BJ (cell line): ENCODE measurements at regions not wholly inside any gene's neighbourhood (a gene's known extent, or its start where the extent isn't known, plus 50 kb on each side); places are given as distances from the start of the nearest gene placed in this dataset.

Source experiments
- CTCF ChIA-PET: fragments of 350-600 bp; formaldehyde crosslinking; extraction: SDS; loops from one replicate; lab custom pipeline; 2021; ENCODE audit warnings: antibody characterized with exemption, inconsistent platforms; lab: Yijun Ruan, JAX
- POLR2A ChIA-PET: fragments of 300-600 bp; sonication (Branson Sonifier 250); formaldehyde crosslinking; extraction: SDS; loops from one replicate; lab custom pipeline; 2021; ENCODE audit warnings: antibody characterized with exemption; lab: Charles Lee
- DNase-seq: peaks from one replicate; pipeline ENCODE4 v3.0.0-alpha.2; 2011; ENCODE audit warnings: low read depth
- H3K27me3 ChIP-seq: 2 replicates; pipeline ENCODE4 v1.6.0; 2011; ENCODE audit warnings: low read length; ENCODE audit not compliant: control insufficient read depth, insufficient read depth
- H3K36me3 ChIP-seq: 2 replicates; pipeline ENCODE4 v1.5.1; 2011; ENCODE audit warnings: low read length; ENCODE audit not compliant: control insufficient read depth, insufficient read depth
- H3K4me3 ChIP-seq: 2 replicates; pipeline ENCODE4 v1.5.1; 2011; ENCODE audit warnings: low read depth, mild to moderate bottlenecking, control low read depth, low read length
- TF ChIP-seq, protein P1 (sequence below): IDR thresholded peaks from 2 replicates; pipeline ENCODE4 v1.5.1; 2011; ENCODE audit warnings: low read depth, mild to moderate bottlenecking, control low read depth, inconsistent platforms, low read length, moderate library complexity; ENCODE audit not compliant: insufficient read depth

DNA sequence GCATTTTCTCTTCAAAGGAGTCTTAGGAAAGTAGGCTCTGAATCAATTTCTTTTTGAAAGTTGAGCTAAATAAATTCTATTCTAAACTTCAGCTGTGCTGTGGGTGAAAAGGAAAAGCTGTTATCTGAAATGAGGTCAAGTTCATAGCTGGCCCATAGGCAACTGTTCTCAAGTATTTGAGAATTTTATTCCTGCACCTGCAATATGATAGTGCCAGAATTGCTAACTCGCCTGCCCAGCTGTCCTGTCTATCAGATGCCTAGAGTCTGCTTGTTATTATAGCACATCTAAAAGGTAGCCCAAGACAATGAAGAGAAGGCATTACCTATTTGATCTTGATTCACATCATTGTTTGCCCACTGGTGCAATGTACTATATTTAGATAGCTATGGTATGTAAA is 798.7 kb downstream of the DIPK2A start:
- DNase-seq = no peak
- CTCF ChIA-PET = interaction anchor here (2.3 kb wide), 1 partner anchor 796 kb away, joined by 6 read pairs; no protein-coding TSS in a partner anchor
- Histone ChIP-seq H3K36me3 (no peaks in the 10 kb centered on the region), H3K27me3 (no peaks in the 10 kb centered on the region), H3K4me3 (no peak overlapping the region)
- TF ChIP-seq, protein P1, sequence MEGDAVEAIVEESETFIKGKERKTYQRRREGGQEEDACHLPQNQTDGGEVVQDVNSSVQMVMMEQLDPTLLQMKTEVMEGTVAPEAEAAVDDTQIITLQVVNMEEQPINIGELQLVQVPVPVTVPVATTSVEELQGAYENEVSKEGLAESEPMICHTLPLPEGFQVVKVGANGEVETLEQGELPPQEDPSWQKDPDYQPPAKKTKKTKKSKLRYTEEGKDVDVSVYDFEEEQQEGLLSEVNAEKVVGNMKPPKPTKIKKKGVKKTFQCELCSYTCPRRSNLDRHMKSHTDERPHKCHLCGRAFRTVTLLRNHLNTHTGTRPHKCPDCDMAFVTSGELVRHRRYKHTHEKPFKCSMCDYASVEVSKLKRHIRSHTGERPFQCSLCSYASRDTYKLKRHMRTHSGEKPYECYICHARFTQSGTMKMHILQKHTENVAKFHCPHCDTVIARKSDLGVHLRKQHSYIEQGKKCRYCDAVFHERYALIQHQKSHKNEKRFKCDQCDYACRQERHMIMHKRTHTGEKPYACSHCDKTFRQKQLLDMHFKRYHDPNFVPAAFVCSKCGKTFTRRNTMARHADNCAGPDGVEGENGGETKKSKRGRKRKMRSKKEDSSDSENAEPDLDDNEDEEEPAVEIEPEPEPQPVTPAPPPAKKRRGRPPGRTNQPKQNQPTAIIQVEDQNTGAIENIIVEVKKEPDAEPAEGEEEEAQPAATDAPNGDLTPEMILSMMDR = no peak
- POLR2A ChIA-PET = no interaction called here

DNA sequence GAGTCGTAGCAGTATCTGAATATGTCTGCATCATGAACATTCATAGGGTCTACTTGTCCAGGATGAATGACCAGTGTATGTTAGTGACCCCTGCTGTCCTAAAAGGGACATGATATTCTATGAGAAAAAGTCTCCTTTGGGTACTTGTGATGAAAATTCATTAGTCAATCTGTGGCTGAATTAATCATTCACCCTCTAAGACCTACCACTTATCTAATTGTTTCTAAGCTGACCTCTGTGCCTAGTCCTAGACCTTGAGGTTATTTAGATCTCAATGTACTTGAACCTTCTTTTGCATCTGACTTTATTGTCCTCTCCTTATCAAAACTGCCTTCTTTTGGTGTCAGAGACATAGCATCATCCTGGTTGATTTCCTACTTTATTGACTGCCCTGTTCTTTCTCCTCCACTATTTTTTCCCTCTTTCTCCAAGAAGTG is 799.3 kb downstream of the DIPK2A start:
- Histone ChIP-seq H3K27me3 (no peaks in the 10 kb centered on the region), H3K4me3 (no peak overlapping the region), H3K36me3 (no peaks in the 10 kb centered on the region)
- peak; percentile 9 for DNase-seq
- CTCF ChIA-PET = interaction anchor here (1.1 to 2.3 kb wide), 2 partner anchors 797 to 878 kb away, joined by 3 to 6 read pairs; no protein-coding TSS in a partner anchor
- POLR2A ChIA-PET = no interaction called here
- TF ChIP-seq, protein P1 = peak; percentile 53

- ChIA-PET CTCF (interaction anchor here (0.6 to 2.3 kb wide), 3 partner anchors 794 to 878 kb away, joined by 3 to 6 read pairs (median 3); no protein-coding TSS in a partner anchor), POLR2A (interaction anchor here (0.6 kb wide), 1 partner anchor 50 kb away, joined by 3 read pairs; no protein-coding TSS in a partner anchor)
- Histone ChIP-seq H3K36me3 (no peaks in the 10 kb centered on the region), H3K27me3 (no peaks in the 10 kb centered on the region), H3K4me3 (no peak overlapping the region)
- TF ChIP-seq, protein P1 = no peak
- DNase-seq = peak; percentile 59
Observed at GRCh38 chr3:144771381-144771870, 799.8 kb downstream of the DIPK2A start.

DNA sequence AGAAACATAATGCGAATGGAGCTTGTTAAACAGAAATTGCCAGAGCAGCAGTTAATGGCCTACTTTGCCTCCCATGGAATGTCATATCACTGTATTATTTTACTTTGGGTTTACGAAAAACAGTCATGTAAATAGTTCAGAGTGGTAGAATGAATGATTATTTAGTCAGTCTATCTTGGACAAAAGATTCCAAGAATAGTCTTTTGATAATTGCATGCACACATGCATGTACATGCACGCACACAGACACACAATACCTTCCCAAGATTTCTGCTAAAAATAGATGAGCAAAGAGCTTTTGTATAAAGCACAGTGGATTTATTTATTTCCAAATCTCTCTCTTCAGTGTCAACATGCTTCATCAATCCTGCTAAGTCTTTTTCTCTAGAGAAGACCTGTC is 800.7 kb downstream of the DIPK2A start:
- DNase-seq = no peak
- ChIA-PET POLR2A (no interaction called here), CTCF (interaction anchor here (0.6 kb wide), 1 partner anchor 1903 kb away, joined by 3 read pairs; no protein-coding TSS in a partner anchor)

GRCh38 chr3:144773350-144773749 is 801.7 kb downstream of the DIPK2A start:
- ChIA-PET POLR2A (no interaction called here), CTCF (interaction anchor here (0.6 kb wide), 1 partner anchor 22 kb away, joined by 5 read pairs; no protein-coding TSS in a partner anchor)
- Histone ChIP-seq H3K4me3 (no peak overlapping the region), H3K27me3 (no peaks in the 10 kb centered on the region), H3K36me3 (no peaks in the 10 kb centered on the region)
- TF ChIP-seq, protein P1 = no peak
- no peak for DNase-seq

More for the DNA sequence above, 800.7 kb downstream of the DIPK2A start:
- Histone ChIP-seq H3K4me3 (no peak overlapping the region), H3K27me3 (no peaks in the 10 kb centered on the region), H3K36me3 (no peaks in the 10 kb centered on the region)
- TF ChIP-seq, protein P1 = no peak
